Neural progenitor cell (in vitro differentiated cells): ENCODE measurements at regions not wholly inside any gene's neighbourhood (a gene's known extent, or its start where the extent isn't known, plus 50 kb on each side); places are given as distances from the start of the nearest gene placed in this dataset.

Source experiments
- DNase-seq: peaks from one replicate; pipeline ENCODE4 v3.0.0-alpha.2; 2016; ENCODE audit warnings: low spot score
- H2AFZ ChIP-seq: fragments of 200-600 bp; sonication (generic); replicated peaks from 2 replicates; pipeline ENCODE4 v1.6.1; 2016; ENCODE audit warnings: antibody characterized with exemption
- H3F3A ChIP-seq: fragments of 200-600 bp; sonication (generic); 2 replicates; pipeline ENCODE4 v1.6.1; 2016; ENCODE audit warnings: antibody characterized with exemption, low read depth
- H3K27ac ChIP-seq: fragments of 200-600 bp; sonication (generic); 2 replicates; pipeline ENCODE4 v1.5.1; 2016; ENCODE audit warnings: mild to moderate bottlenecking
- H3K27me3 ChIP-seq: fragments of 200-600 bp; sonication (generic); 2 replicates; pipeline ENCODE4 v1.6.1; 2016; ENCODE audit warnings: mild to moderate bottlenecking, moderate library complexity
- H3K36me3 ChIP-seq: fragments of 200-600 bp; sonication (generic); 2 replicates; pipeline ENCODE4 v1.5.1; 2016
- H3K4me1 ChIP-seq: fragments of 200-600 bp; sonication (generic); 2 replicates; pipeline ENCODE4 v1.6.1; 2016; ENCODE audit warnings: mixed run types
- H3K4me2 ChIP-seq: fragments of 200-600 bp; sonication (generic); 2 replicates; pipeline ENCODE4 v1.6.1; 2016
- H3K4me3 ChIP-seq: fragments of 200-600 bp; sonication (generic); 2 replicates; pipeline ENCODE4 v1.5.1; 2016
- H3K79me2 ChIP-seq: fragments of 200-600 bp; sonication (generic); 2 replicates; pipeline ENCODE4 v1.6.1; 2016; ENCODE audit warnings: low read depth
- H3K9ac ChIP-seq: fragments of 200-600 bp; sonication (generic); 2 replicates; pipeline ENCODE4 v1.6.1; 2016
- H3K9me3 ChIP-seq: fragments of 200-600 bp; sonication (generic); 2 replicates; pipeline ENCODE4 v1.5.1; 2016; ENCODE audit warnings: low read depth
- H4K20me1 ChIP-seq: fragments of 200-600 bp; sonication (generic); 2 replicates; pipeline ENCODE4 v1.6.1; 2016; ENCODE audit warnings: low read depth
- H3K27ac Mint-ChIP-seq: 3 replicates; pipeline ENCODE4 v1.8.0; 2021; ENCODE audit warnings: mixed read lengths
- H3K27me3 Mint-ChIP-seq: 2 replicates; pipeline ENCODE4 v1.8.0; 2022; ENCODE audit warnings: low read depth, mild to moderate bottlenecking, inconsistent platforms, moderate library complexity, mixed read lengths; ENCODE audit not compliant: insufficient read depth
- H3K36me3 Mint-ChIP-seq: 3 replicates; pipeline ENCODE4 v1.8.0; 2021; ENCODE audit warnings: mixed read lengths
- H3K4me1 Mint-ChIP-seq: 3 replicates; pipeline ENCODE4 v1.8.0; 2021; ENCODE audit warnings: mixed read lengths
- H3K4me3 Mint-ChIP-seq: 3 replicates; pipeline ENCODE4 v1.8.0; 2021; ENCODE audit warnings: mild to moderate bottlenecking, moderate library complexity, mixed read lengths
- H3K9me3 Mint-ChIP-seq: 3 replicates; pipeline ENCODE4 v1.8.0; 2020; ENCODE audit warnings: mixed read lengths
- EZH2 ChIP-seq: fragments of 200-600 bp; sonication (generic); IDR thresholded peaks from 2 replicates; pipeline ENCODE4 v1.6.1; 2017; ENCODE audit warnings: antibody characterized with exemption, mild to moderate bottlenecking, moderate library complexity
- EZH2phosphoT487 ChIP-seq: fragments of 200-600 bp; sonication (generic); IDR thresholded peaks from 2 replicates; pipeline ENCODE4 v1.6.1; 2017; ENCODE audit warnings: antibody characterized with exemption
- TF ChIP-seq, protein P1 (sequence below): fragments of 200-600 bp; sonication (generic); IDR thresholded peaks from 2 replicates; pipeline ENCODE4 v1.5.1; 2017; ENCODE audit warnings: antibody characterized with exemption, mild to moderate bottlenecking

DNA sequence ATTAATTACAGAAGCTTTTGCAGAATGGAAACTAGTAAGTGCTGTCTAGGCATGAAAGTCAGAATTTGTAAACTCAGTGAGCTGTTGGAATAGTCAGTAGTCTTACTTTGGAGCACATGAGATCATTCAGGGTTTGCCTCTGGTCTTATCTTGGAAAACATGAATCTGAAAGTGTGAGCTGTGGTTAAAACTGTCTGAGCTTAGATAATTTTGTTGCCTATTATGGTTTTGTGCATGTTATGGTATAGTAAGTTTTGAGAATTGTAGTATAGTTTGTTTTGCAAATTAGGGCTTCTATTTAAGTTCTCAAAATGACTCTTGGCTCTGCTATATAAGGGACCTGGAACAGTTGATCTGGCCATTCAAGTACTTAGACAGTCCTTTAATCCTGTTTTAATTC lies 53.7 kb upstream of the TRPC4 start:
- Histone ChIP-seq H2AFZ (no peak overlapping the region), H3K79me2 (peaks cover 4% of the 10 kb centered on the region), H3K4me1 (peaks cover 28% of the 10 kb centered on the region), H3F3A (peaks cover 5% of the 10 kb centered on the region), H3K36me3 (no peaks in the 10 kb centered on the region), H3K4me3 (no peak overlapping the region), H3K9ac (no peak overlapping the region), H3K27ac (no peak overlapping the region), H3K9me3 (no peaks in the 10 kb centered on the region), H3K27me3 (no peaks in the 10 kb centered on the region), H3K4me2 (no peak overlapping the region), H4K20me1 (no peaks in the 10 kb centered on the region)
- H3K36me3 Mint-ChIP-seq = peaks cover 2% of the 10 kb centered on the region
- DNase-seq = no peak
- H3K27me3 Mint-ChIP-seq = peaks cover 3% of the 10 kb centered on the region
- H3K4me1 Mint-ChIP-seq = peaks cover 23% of the 10 kb centered on the region
- TF ChIP-seq EZH2 (no peak), EZH2phosphoT487 (no peak)
- TF ChIP-seq, protein P1, sequence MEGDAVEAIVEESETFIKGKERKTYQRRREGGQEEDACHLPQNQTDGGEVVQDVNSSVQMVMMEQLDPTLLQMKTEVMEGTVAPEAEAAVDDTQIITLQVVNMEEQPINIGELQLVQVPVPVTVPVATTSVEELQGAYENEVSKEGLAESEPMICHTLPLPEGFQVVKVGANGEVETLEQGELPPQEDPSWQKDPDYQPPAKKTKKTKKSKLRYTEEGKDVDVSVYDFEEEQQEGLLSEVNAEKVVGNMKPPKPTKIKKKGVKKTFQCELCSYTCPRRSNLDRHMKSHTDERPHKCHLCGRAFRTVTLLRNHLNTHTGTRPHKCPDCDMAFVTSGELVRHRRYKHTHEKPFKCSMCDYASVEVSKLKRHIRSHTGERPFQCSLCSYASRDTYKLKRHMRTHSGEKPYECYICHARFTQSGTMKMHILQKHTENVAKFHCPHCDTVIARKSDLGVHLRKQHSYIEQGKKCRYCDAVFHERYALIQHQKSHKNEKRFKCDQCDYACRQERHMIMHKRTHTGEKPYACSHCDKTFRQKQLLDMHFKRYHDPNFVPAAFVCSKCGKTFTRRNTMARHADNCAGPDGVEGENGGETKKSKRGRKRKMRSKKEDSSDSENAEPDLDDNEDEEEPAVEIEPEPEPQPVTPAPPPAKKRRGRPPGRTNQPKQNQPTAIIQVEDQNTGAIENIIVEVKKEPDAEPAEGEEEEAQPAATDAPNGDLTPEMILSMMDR = no peak
- no peak overlapping the region for H3K27ac Mint-ChIP-seq
- no peak overlapping the region for H3K4me3 Mint-ChIP-seq
- no peaks in the 10 kb centered on the region for H3K9me3 Mint-ChIP-seq

DNA sequence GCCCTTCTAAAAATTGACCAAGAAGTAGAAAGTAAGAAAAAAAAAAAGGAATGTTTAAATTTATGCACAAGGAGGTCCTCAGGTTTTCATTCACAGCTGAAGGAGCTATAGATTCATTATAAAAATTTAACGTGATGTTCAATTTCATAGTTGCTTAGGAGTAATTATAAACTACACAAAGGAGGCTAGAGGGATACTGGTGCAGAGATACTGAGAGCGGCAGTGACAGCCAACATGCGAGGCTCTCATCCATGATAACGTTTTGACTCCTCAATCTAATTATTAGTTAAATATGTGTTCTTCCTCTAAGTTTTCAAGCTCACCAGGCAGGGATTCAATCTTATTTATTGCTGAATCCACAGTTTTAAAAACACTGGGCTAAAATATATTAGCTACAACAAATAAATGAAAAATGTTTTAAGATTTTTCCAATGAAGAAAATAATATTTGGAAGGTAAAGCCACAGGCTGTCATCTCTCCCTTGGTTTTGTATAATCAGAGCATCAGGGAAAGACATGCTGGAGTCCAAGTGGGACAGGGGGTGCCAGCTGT lies 49.8 kb upstream of the TRPC4 start:
- H3K27ac Mint-ChIP-seq = no peak overlapping the region
- no peak for DNase-seq
- TF ChIP-seq, protein P1 = no peak
- TF ChIP-seq EZH2phosphoT487 = no peak
- no peak for TF ChIP-seq EZH2

More for the DNA sequence above, 49.8 kb upstream of the TRPC4 start:
- H3K79me2 ChIP-seq = peaks cover 21% of the 10 kb centered on the region
- Mint-ChIP-seq H3K36me3 (peaks cover 3% of the 10 kb centered on the region), H3K9me3 (peaks cover 14% of the 10 kb centered on the region), H3K4me3 (no peak overlapping the region), H3K27me3 (peaks cover 3% of the 10 kb centered on the region), H3K4me1 (peaks cover 43% of the 10 kb centered on the region)
- peaks cover 53% of the 10 kb centered on the region for H3K4me1 ChIP-seq
- H4K20me1 ChIP-seq = no peaks in the 10 kb centered on the region
- no peak overlapping the region for H3K4me3 ChIP-seq
- no peak overlapping the region for H3K9ac ChIP-seq
- no peaks in the 10 kb centered on the region for H3K9me3 ChIP-seq
- H3K4me2 ChIP-seq = peak overlapping the region; percentile 68
- no peaks in the 10 kb centered on the region for H3K36me3 ChIP-seq
- H3F3A ChIP-seq = peaks cover 40% of the 10 kb centered on the region
- no peak overlapping the region for H3K27ac ChIP-seq
- H3K27me3 ChIP-seq = no peaks in the 10 kb centered on the region
- peak overlapping the region; percentile 46 for H2AFZ ChIP-seq
